AG04450 (cell line): ENCODE measurements at regions not wholly inside any gene's neighbourhood (a gene's known extent, or its start where the extent isn't known, plus 50 kb on each side); places are given as distances from the start of the nearest gene placed in this dataset.

ENCODE experiments used
- CTCF ChIA-PET: fragments of 300-600, 350-600 bp; formaldehyde crosslinking; extraction: SDS; loops from one replicate; lab custom pipeline; 2022; ENCODE audit warnings: antibody characterized with exemption, inconsistent platforms; lab: Charles Lee
- POLR2A ChIA-PET: fragments of 350-600 bp; formaldehyde crosslinking; extraction: SDS; loops from one replicate; lab custom pipeline; 2021; ENCODE audit warnings: antibody characterized with exemption, inconsistent platforms; lab: Yijun Ruan, JAX
- DNase-seq: peaks from one replicate; pipeline ENCODE4 v3.0.0-alpha.2; 2011; ENCODE audit warnings: low read depth, low spot score
- H3K27ac ChIP-seq: one replicate; pipeline ENCODE4 v1.5.1; 2012; ENCODE audit warnings: low read depth, low read length, control low read depth
- H3K27me3 ChIP-seq: one replicate; pipeline ENCODE4 v1.6.0; 2012; ENCODE audit warnings: low read length; ENCODE audit not compliant: control insufficient read depth, insufficient read depth
- H3K4me3 ChIP-seq: 2 replicates; pipeline ENCODE4 v1.5.1; 2011; ENCODE audit warnings: mild to moderate bottlenecking, low read depth, low read length, control low read depth
- H3K9me3 ChIP-seq: 2 replicates; pipeline ENCODE4 v1.5.1; 2012; ENCODE audit warnings: low read length; ENCODE audit not compliant: control insufficient read depth, insufficient read depth
- CTCF ChIP-seq: IDR thresholded peaks from 2 replicates; pipeline ENCODE4 v1.5.1; 2011; ENCODE audit warnings: low read depth, low read length, control low read depth, inconsistent platforms

GRCh38 chr7:142461437-142461836, 203.6 kb upstream of the PRSS58 start:
- ChIA-PET POLR2A (interaction anchor here (1.2 kb wide), 1 partner anchor 21 kb away, joined by 3 read pairs; no protein-coding TSS in a partner anchor), CTCF (interaction anchor here (0.6 to 13.2 kb wide), 19 partner anchors 11 to 381 kb away, joined by 3 to 328 read pairs (median 6); no protein-coding TSS in a partner anchor)
- peak overlapping the region; percentile 83 for H3K27ac ChIP-seq
- TF ChIP-seq CTCF, result no peak
- H3K4me3 ChIP-seq, result no peak overlapping the region
- no peaks in the 10 kb centered on the region for H3K27me3 ChIP-seq
- no peaks in the 10 kb centered on the region for H3K9me3 ChIP-seq
- peak; percentile 76 for DNase-seq

GRCh38 chr7:142460402-142461117, 202.7 kb upstream of the PRSS58 start:
- Histone ChIP-seq H3K27me3 (no peaks in the 10 kb centered on the region), H3K9me3 (no peaks in the 10 kb centered on the region), H3K27ac (peak overlapping the region; percentile 47), H3K4me3 (no peak overlapping the region)
- no peak for TF ChIP-seq CTCF
- POLR2A ChIA-PET, result interaction anchor here (1.2 kb wide), 1 partner anchor 20 kb away, joined by 3 read pairs; no protein-coding TSS in a partner anchor
- no peak for DNase-seq
- CTCF ChIA-PET, result interaction anchor here (0.6 to 13.2 kb wide), 30 partner anchors 8 to 351 kb away, joined by 3 to 328 read pairs (median 6); no protein-coding TSS in a partner anchor

GRCh38 chr7:142459551-142459963, 201.7 kb upstream of the PRSS58 start:
- Histone ChIP-seq H3K27me3 (no peaks in the 10 kb centered on the region), H3K27ac (no peak overlapping the region), H3K9me3 (no peaks in the 10 kb centered on the region), H3K4me3 (no peak overlapping the region)
- ChIA-PET CTCF (interaction anchor here (0.6 to 13.2 kb wide), 37 partner anchors 9 to 326 kb away, joined by 3 to 328 read pairs (median 5); no protein-coding TSS in a partner anchor), POLR2A (no interaction called here)
- DNase-seq, result peak; percentile 59
- TF ChIP-seq CTCF, result peak; percentile 74

GRCh38 chr7:142457146-142457703, 199.4 kb upstream of the PRSS58 start:
- ChIA-PET CTCF (interaction anchor here (1.0 to 1.3 kb wide), 3 partner anchors 21 to 26 kb away, joined by 3 to 7 read pairs (median 6); no protein-coding TSS in a partner anchor), POLR2A (no interaction called here)
- DNase-seq, result no peak
- Histone ChIP-seq H3K27ac (no peak overlapping the region), H3K27me3 (no peaks in the 10 kb centered on the region), H3K4me3 (no peak overlapping the region), H3K9me3 (no peaks in the 10 kb centered on the region; the same call in 1 of the 2 replicates)
- TF ChIP-seq CTCF, result no peak

- ChIA-PET POLR2A (no interaction called here), CTCF (interaction anchor here (0.6 to 2.3 kb wide), 4 partner anchors 9 to 356 kb away, joined by 3 to 11 read pairs (median 6); no protein-coding TSS in a partner anchor)
- TF ChIP-seq CTCF, result no peak
- Histone ChIP-seq H3K27me3 (no peaks in the 10 kb centered on the region), H3K27ac (no peak overlapping the region), H3K9me3 (no peaks in the 10 kb centered on the region; the same call in 1 of the 2 replicates), H3K4me3 (no peak overlapping the region)
- no peak for DNase-seq
Measured at GRCh38 chr7:142455392-142455791, 197.5 kb upstream of the PRSS58 start.
